ENCODE measurements at regions not wholly inside any gene's neighbourhood (a gene's known extent, or its start where the extent isn't known, plus 50 kb on each side); places are given as distances from the start of the nearest gene placed in this dataset.

DNA sequence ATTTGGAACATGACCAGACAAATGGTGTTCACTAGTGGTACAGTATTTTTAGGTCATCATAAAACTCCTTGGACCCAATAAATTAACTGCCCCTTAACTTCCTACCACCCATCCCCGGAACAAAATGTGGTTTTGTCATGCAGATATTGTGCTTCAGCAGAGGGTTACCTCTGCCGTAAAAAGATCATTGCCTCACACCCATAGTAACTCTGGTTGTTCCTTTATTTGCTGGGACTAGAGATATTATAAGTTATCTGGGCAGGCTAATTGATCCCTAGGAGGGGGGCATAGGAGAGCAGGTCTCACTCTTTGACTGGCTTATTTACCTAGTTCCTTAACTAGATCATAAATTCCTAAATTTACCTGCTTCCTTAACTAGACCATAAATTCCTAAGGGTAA lies 1343.9 kb upstream of the CHAC2 start (continued):
- TF ChIP-seq, protein P1, sequence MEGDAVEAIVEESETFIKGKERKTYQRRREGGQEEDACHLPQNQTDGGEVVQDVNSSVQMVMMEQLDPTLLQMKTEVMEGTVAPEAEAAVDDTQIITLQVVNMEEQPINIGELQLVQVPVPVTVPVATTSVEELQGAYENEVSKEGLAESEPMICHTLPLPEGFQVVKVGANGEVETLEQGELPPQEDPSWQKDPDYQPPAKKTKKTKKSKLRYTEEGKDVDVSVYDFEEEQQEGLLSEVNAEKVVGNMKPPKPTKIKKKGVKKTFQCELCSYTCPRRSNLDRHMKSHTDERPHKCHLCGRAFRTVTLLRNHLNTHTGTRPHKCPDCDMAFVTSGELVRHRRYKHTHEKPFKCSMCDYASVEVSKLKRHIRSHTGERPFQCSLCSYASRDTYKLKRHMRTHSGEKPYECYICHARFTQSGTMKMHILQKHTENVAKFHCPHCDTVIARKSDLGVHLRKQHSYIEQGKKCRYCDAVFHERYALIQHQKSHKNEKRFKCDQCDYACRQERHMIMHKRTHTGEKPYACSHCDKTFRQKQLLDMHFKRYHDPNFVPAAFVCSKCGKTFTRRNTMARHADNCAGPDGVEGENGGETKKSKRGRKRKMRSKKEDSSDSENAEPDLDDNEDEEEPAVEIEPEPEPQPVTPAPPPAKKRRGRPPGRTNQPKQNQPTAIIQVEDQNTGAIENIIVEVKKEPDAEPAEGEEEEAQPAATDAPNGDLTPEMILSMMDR (conservative IDR thresholded peaks at IDR 0.05; ENCODE audit: low read depth in 2 of 2) = no peak
- TF ChIP-seq NANOG (IDR thresholded peaks at IDR 0.05; ENCODE audit: borderline replicate concordance) (no peak), EZH2 (IDR thresholded peaks at IDR 0.05; ENCODE audit: low read depth, unreplicated experiment) (no peak)

DNA sequence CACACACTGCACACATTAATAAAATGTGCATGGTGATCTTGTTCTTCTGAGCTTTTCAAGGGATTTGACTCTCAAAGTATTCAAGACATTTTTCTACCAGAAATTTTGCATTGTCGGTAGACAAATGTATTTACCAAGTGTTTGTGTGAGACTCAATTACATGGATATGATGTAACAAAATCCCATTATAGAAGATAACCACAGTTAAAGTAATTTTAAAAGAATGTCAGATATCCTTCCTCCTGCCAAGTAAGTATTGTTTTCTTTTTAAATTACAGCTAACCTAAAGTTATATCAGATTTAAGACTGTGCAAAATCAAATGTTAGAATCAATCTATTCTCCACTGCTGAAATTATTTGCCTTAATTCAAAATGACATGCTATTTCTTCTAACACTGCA lies 1344.5 kb upstream of the CHAC2 start:
- Histone ChIP-seq H3K79me2 (replicated peaks; ENCODE audit: insufficient read depth) (no peaks in the 10 kb centered on the region), H3K36me3 (ENCODE audit: insufficient read depth) (peaks cover 6% of the 10 kb centered on the region; the same call in 1 of the 2 replicates), H3K9me2 (ENCODE audit: insufficient read depth) (peaks cover 3% of the 10 kb centered on the region; the same call in 1 of the 2 replicates), H3K4me3 (no peak overlapping the region), H4K20me1 (replicated peaks; ENCODE audit: insufficient read depth) (no peaks in the 10 kb centered on the region), H3K27me3 (ENCODE audit: insufficient read depth) (no peaks in the 10 kb centered on the region), H3K27ac (ENCODE audit: low read depth) (no peak overlapping the region), H3F3A (replicated peaks; ENCODE audit: low read depth) (no peaks in the 10 kb centered on the region), H2AFZ (no peak overlapping the region), H3K4me2 (no peak overlapping the region), H3K4me1 (ENCODE audit: insufficient read depth) (peaks cover 7% of the 10 kb centered on the region; the same call in 1 of the 2 replicates)
- no peak overlapping the region for H3K27ac Mint-ChIP-seq
- DNase-seq (ENCODE audit: low spot score) = no peak
- TF ChIP-seq ZNF331 (CRISPR knock-in tag; IDR thresholded peaks at IDR 0.05; ENCODE audit: low read depth) (no peak), EZH2 (IDR thresholded peaks at IDR 0.05; ENCODE audit: low read depth, unreplicated experiment) (no peak), POLR2AphosphoS5 (IDR thresholded peaks at IDR 0.05; ENCODE audit: low read depth) (no peak), STAT1 (IDR thresholded peaks at IDR 0.05; ENCODE audit: unreplicated experiment) (no peak), CREB1 (CRISPR knock-in tag; IDR thresholded peaks at IDR 0.05; ENCODE audit: low read depth) (no peak), JUNB (IDR thresholded peaks at IDR 0.05; ENCODE audit: unreplicated experiment) (no peak)
- TF ChIP-seq, protein P1 (conservative IDR thresholded peaks at IDR 0.05; ENCODE audit: low read depth in 2 of 2) = no peak
- TF ChIP-seq, protein P2, sequence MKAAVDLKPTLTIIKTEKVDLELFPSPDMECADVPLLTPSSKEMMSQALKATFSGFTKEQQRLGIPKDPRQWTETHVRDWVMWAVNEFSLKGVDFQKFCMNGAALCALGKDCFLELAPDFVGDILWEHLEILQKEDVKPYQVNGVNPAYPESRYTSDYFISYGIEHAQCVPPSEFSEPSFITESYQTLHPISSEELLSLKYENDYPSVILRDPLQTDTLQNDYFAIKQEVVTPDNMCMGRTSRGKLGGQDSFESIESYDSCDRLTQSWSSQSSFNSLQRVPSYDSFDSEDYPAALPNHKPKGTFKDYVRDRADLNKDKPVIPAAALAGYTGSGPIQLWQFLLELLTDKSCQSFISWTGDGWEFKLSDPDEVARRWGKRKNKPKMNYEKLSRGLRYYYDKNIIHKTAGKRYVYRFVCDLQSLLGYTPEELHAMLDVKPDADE (IDR thresholded peaks at IDR 0.05) = no peak
- TF ChIP-seq, protein P3, sequence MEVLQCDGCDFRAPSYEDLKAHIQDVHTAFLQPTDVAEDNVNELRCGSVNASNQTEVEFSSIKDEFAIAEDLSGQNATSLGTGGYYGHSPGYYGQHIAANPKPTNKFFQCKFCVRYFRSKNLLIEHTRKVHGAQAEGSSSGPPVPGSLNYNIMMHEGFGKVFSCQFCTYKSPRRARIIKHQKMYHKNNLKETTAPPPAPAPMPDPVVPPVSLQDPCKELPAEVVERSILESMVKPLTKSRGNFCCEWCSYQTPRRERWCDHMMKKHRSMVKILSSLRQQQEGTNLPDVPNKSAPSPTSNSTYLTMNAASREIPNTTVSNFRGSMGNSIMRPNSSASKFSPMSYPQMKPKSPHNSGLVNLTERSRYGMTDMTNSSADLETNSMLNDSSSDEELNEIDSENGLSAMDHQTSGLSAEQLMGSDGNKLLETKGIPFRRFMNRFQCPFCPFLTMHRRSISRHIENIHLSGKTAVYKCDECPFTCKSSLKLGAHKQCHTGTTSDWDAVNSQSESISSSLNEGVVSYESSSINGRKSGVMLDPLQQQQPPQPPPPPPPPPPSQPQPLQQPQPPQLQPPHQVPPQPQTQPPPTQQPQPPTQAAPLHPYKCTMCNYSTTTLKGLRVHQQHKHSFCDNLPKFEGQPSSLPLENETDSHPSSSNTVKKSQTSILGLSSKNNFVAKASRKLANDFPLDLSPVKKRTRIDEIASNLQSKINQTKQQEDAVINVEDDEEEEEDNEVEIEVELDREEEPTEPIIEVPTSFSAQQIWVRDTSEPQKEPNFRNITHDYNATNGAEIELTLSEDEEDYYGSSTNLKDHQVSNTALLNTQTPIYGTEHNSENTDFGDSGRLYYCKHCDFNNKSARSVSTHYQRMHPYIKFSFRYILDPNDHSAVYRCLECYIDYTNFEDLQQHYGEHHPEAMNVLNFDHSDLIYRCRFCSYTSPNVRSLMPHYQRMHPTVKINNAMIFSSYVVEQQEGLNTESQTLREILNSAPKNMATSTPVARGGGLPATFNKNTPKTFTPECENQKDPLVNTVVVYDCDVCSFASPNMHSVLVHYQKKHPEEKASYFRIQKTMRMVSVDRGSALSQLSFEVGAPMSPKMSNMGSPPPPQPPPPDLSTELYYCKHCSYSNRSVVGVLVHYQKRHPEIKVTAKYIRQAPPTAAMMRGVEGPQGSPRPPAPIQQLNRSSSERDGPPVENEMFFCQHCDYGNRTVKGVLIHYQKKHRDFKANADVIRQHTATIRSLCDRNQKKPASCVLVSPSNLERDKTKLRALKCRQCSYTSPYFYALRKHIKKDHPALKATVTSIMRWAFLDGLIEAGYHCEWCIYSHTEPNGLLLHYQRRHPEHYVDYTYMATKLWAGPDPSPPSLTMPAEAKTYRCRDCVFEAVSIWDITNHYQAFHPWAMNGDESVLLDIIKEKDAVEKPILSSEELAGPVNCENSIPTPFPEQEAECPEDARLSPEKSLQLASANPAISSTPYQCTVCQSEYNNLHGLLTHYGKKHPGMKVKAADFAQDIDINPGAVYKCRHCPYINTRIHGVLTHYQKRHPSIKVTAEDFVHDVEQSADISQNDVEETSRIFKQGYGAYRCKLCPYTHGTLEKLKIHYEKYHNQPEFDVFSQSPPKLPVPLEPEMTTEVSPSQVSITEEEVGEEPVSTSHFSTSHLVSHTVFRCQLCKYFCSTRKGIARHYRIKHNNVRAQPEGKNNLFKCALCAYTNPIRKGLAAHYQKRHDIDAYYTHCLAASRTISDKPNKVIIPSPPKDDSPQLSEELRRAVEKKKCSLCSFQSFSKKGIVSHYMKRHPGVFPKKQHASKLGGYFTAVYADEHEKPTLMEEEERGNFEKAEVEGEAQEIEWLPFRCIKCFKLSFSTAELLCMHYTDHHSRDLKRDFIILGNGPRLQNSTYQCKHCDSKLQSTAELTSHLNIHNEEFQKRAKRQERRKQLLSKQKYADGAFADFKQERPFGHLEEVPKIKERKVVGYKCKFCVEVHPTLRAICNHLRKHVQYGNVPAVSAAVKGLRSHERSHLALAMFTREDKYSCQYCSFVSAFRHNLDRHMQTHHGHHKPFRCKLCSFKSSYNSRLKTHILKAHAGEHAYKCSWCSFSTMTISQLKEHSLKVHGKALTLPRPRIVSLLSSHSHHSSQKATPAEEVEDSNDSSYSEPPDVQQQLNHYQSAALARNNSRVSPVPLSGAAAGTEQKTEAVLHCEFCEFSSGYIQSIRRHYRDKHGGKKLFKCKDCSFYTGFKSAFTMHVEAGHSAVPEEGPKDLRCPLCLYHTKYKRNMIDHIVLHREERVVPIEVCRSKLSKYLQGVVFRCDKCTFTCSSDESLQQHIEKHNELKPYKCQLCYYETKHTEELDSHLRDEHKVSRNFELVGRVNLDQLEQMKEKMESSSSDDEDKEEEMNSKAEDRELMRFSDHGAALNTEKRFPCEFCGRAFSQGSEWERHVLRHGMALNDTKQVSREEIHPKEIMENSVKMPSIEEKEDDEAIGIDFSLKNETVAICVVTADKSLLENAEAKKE (CRISPR knock-in tag; IDR thresholded peaks at IDR 0.05) = no peak
- peaks cover 13% of the 10 kb centered on the region; the same call in 2 of the 3 replicates for H3K4me1 Mint-ChIP-seq
- peaks cover 42% of the 10 kb centered on the region for H3K9me3 Mint-ChIP-seq
- H3K27me3 Mint-ChIP-seq (ENCODE audit: insufficient read depth, low read depth, poor library complexity) = peaks cover 2% of the 10 kb centered on the region
- no peak overlapping the region for H3K4me3 Mint-ChIP-seq
- H3K36me3 Mint-ChIP-seq (ENCODE audit: low read depth) = peaks cover 31% of the 10 kb centered on the region
- ATAC-seq = no peak

Data from GM23338 (cell line).